HepG2 (cell line): ENCODE measurements at regions not wholly inside any gene's neighbourhood (a gene's known extent, or its start where the extent isn't known, plus 50 kb on each side); places are given as distances from the start of the nearest gene placed in this dataset.

ENCODE experiments used
- ATAC-seq: fragments of 200-7000 bp; cut with Tn5 transposase; 3 replicates; pipeline ENCODE4 v1.9.1; 2020; ENCODE audit warnings: mild to moderate bottlenecking, moderate library complexity
- BruUV-seq: library from RNA; stranded (reverse); fragments of 400-500 nt; replicated peaks from 2 replicates; lab custom pipeline; 2021; lab: Mats Ljungman, UMichigan
- CTCF ChIA-PET: fragments of 300-600 bp; formaldehyde crosslinking; extraction: SDS; loops from one replicate; lab custom pipeline; 2021; ENCODE audit warnings: low total read pairs, inconsistent platforms, low intra/inter-chr PET ratio; lab: Yijun Ruan, JAX
- POLR2A ChIA-PET: fragments of 350-600 bp; sonication (Branson Sonifier 250); formaldehyde crosslinking; loops from one replicate; lab custom pipeline; 2020; ENCODE audit warnings: antibody characterized with exemption, inconsistent platforms; lab: Yijun Ruan, JAX
- DNase-seq: peaks from one replicate; pipeline ENCODE4 v3.0.0-alpha.2; 2015; ENCODE audit warnings: low spot score
- FAIRE-seq: peaks from 3 replicates; lab custom pipeline; 2011; peaks lifted over from hg19 to GRCh38; lab: Jason Lieb, UNC
- H2AFZ ChIP-seq: one replicate; pipeline ENCODE4 v1.6.1; 2011; ENCODE audit warnings: low read length, inconsistent platforms
- H3K27ac ChIP-seq: fragments of 300-600 bp; 3 replicates; pipeline ENCODE4 v1.8.0; 2011; ENCODE audit warnings: mixed run types, mild to moderate bottlenecking, mixed read lengths, low read length, inconsistent platforms; ENCODE audit not compliant: insufficient read depth; ENCODE audit errors: extremely low read length
- H3K27me3 ChIP-seq, 2 experiments: fragments of 200-600 bp in 1 of 2; 2 replicates in 1 of 2; 3 replicates in 1 of 2; pipeline versions ENCODE4 v1.6.0 to v1.8.0; 2011; ENCODE audit warnings: low read length in 2 of 2, mild to moderate bottlenecking in 2 of 2, moderate library complexity in 2 of 2, inconsistent platforms in 1 of 2; ENCODE audit not compliant: insufficient read depth in 2 of 2, control insufficient read depth in 1 of 2
- H3K36me3 ChIP-seq, 2 experiments: fragments of 200-600 bp in 1 of 2; replicated peaks in 1 of 2; 2 replicates in 1 of 2; 3 replicates in 1 of 2; pipeline versions ENCODE4 v1.5.1 to v1.8.0; 2011; ENCODE audit warnings: low read length in 2 of 2, inconsistent platforms in 1 of 2; ENCODE audit not compliant: insufficient read depth in 2 of 2, control insufficient read depth in 1 of 2
- H3K4me1 ChIP-seq: 2 replicates; pipeline ENCODE4 v1.5.1; 2012; ENCODE audit warnings: low read length, inconsistent platforms; ENCODE audit not compliant: insufficient read depth
- H3K4me2 ChIP-seq: 2 replicates; pipeline ENCODE4 v1.6.0; 2011; ENCODE audit warnings: low read depth, low read length, inconsistent platforms
- H3K4me3 ChIP-seq, 3 experiments: fragments of 200-600 bp in 1 of 3; sonication (generic), shearing (Covaris generic) in 1 of 3; replicated peaks in 1 of 3; 2 replicates each; pipeline ENCODE4 v1.5.1; 2011 to 2016; ENCODE audit warnings: low read length in 3 of 3, inconsistent platforms in 2 of 3, low read depth in 2 of 3, mild to moderate bottlenecking in 2 of 3, control low read depth in 1 of 3, mixed read lengths in 1 of 3; ENCODE audit not compliant: insufficient read depth in 1 of 3
- H3K79me2 ChIP-seq: one replicate; pipeline ENCODE4 v1.6.1; 2011; ENCODE audit warnings: low read length, inconsistent platforms; ENCODE audit not compliant: insufficient read depth
- H3K9ac ChIP-seq: 2 replicates; pipeline ENCODE4 v1.6.0; 2011; ENCODE audit warnings: mild to moderate bottlenecking, low read depth, low read length, inconsistent platforms; ENCODE audit not compliant: insufficient read depth
- H3K9me3 ChIP-seq: 2 replicates; pipeline ENCODE4 v1.5.1; 2012; ENCODE audit warnings: mild to moderate bottlenecking, low read length
- H4K20me1 ChIP-seq: 2 replicates; pipeline ENCODE4 v1.6.0; 2011; ENCODE audit warnings: inconsistent platforms, mild to moderate bottlenecking, low read length, moderate library complexity; ENCODE audit not compliant: insufficient read depth
- GMEB1 ChIP-seq: sonication (generic); formaldehyde crosslinking; IDR thresholded peaks from 2 replicates; pipeline ENCODE4 v1.5.1; 2020; ENCODE audit warnings: missing genetic modification reagents, mild to moderate bottlenecking, borderline replicate concordance
- NAIF1 ChIP-seq: sonication (generic); formaldehyde crosslinking; IDR thresholded peaks from 2 replicates; pipeline ENCODE4 v1.5.0; 2020; ENCODE audit warnings: mild to moderate bottlenecking, missing genetic modification reagents, borderline replicate concordance
- REST ChIP-seq, 2 experiments: IDR thresholded peaks; 2 replicates each; pipeline ENCODE4 v1.6.1; 2011 to 2012; ENCODE audit warnings: low read length in 2 of 2, borderline replicate concordance in 1 of 2, low read depth in 1 of 2, mild to moderate bottlenecking in 1 of 2, moderate library complexity in 1 of 2
- SMYD3 ChIP-seq: sonication (generic); formaldehyde crosslinking; IDR thresholded peaks from 2 replicates; pipeline ENCODE4 v1.8.1; 2023; ENCODE audit warnings: mild to moderate bottlenecking, missing genetic modification reagents
- ZSCAN12 ChIP-seq: sonication (generic); formaldehyde crosslinking; IDR thresholded peaks from 2 replicates; pipeline ENCODE4 v1.9.0; 2021; ENCODE audit warnings: mild to moderate bottlenecking, missing genetic modification reagents
- WGBS: methylation state at CpG from one replicate; pipeline ENCODE4 v1.1.6; 2017; ENCODE audit warnings: low lambda C conversion rate; 5-methylcytosine and 5-hydroxymethylcytosine counted together
- in situ Hi-C: cut with HindIII; loops from 2 replicates; pipeline ENCODE4 v1.10.0; 2017; ENCODE audit warnings: low pct_unique_long_range_greater_than_20kb; ENCODE audit not compliant: extremely low pct_ligation_motif_present
- intact Hi-C: fragments of 100-400 bp; cut with micrococcal nuclease; formaldehyde crosslinking; loops from one replicate; pipeline ENCODE4 v1.10.0; 2022; ENCODE audit not compliant: unreplicated experiment
- TF ChIP-seq, protein P1 (sequence below): sonication (generic); formaldehyde crosslinking; IDR thresholded peaks from 2 replicates; pipeline ENCODE4 v1.4.0; 2020; ENCODE audit warnings: mild to moderate bottlenecking, missing genetic modification reagents
- TF ChIP-seq, protein P2 (sequence below): sonication (generic); formaldehyde crosslinking; IDR thresholded peaks from 2 replicates; pipeline ENCODE4 v1.4.0; 2020; ENCODE audit warnings: mild to moderate bottlenecking, missing genetic modification reagents

DNA sequence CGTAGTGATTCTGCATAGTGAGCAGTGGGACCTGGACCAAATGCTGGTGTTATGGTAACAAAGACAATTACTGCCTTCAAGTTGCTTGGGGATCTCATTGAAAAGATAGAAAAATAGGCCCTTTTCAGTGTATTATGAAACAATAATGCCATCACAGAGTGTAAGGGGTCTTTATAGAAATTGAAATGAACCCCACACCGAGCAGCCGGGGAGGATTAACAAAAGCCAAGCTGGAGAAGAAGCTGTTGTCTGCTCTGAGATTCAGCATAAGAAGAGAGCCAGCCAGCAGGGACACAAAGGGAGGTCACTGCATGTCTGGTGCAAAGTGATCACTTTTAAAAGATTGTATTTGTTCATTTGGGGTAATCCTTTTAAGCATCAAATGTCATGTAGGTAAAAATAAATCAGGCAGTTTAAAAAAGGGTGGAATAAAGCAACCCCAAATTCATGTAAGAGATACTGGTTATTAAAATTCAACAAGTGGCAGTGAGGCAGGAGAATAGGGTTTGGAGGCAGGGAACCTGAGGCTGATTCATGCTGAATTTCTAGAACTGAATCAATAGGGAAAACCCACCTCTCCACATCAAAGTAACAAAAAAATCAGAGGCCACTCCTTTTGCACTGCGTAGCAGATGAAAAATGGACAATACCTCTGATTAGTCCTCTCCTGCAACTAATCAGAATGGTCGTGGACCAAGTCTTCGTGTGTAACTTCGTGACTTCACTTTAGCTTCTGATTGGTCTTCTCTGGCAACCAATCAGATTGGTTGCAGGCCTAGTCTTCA lies 1548.3 kb upstream of the SLC10A2 start:
- intact Hi-C loops (loop anchor here (1.0 kb wide), 1 partner anchor 26 kb away; no protein-coding TSS in a partner anchor), in situ Hi-C loops (no loop called here)
- H2AFZ ChIP-seq: no peak overlapping the region
- H3K27me3 ChIP-seq: no peaks in the 10 kb centered on the region
- POLR2A ChIA-PET: no interaction called here
- DNase-seq (no peak), ATAC-seq (no peak), FAIRE-seq (no peak)
- no peaks in the 10 kb centered on the region for H3K4me1 ChIP-seq
- no peaks in the 10 kb centered on the region for H3K79me2 ChIP-seq
- no peaks in the 10 kb centered on the region for H3K36me3 ChIP-seq
- no peak overlapping the region for H3K27ac ChIP-seq
- no peak overlapping the region for H3K4me2 ChIP-seq
- 0% methylated on average over 7 of the region's 7 CpGs for WGBS
- no TSS peak for BruUV-seq
- CTCF ChIA-PET: no interaction called here
- H4K20me1 ChIP-seq: no peaks in the 10 kb centered on the region
- no peak overlapping the region for H3K9ac ChIP-seq
- H3K9me3 ChIP-seq: peaks cover 51% of the 10 kb centered on the region
- no peak overlapping the region for H3K4me3 ChIP-seq
- TF ChIP-seq, protein P1, sequence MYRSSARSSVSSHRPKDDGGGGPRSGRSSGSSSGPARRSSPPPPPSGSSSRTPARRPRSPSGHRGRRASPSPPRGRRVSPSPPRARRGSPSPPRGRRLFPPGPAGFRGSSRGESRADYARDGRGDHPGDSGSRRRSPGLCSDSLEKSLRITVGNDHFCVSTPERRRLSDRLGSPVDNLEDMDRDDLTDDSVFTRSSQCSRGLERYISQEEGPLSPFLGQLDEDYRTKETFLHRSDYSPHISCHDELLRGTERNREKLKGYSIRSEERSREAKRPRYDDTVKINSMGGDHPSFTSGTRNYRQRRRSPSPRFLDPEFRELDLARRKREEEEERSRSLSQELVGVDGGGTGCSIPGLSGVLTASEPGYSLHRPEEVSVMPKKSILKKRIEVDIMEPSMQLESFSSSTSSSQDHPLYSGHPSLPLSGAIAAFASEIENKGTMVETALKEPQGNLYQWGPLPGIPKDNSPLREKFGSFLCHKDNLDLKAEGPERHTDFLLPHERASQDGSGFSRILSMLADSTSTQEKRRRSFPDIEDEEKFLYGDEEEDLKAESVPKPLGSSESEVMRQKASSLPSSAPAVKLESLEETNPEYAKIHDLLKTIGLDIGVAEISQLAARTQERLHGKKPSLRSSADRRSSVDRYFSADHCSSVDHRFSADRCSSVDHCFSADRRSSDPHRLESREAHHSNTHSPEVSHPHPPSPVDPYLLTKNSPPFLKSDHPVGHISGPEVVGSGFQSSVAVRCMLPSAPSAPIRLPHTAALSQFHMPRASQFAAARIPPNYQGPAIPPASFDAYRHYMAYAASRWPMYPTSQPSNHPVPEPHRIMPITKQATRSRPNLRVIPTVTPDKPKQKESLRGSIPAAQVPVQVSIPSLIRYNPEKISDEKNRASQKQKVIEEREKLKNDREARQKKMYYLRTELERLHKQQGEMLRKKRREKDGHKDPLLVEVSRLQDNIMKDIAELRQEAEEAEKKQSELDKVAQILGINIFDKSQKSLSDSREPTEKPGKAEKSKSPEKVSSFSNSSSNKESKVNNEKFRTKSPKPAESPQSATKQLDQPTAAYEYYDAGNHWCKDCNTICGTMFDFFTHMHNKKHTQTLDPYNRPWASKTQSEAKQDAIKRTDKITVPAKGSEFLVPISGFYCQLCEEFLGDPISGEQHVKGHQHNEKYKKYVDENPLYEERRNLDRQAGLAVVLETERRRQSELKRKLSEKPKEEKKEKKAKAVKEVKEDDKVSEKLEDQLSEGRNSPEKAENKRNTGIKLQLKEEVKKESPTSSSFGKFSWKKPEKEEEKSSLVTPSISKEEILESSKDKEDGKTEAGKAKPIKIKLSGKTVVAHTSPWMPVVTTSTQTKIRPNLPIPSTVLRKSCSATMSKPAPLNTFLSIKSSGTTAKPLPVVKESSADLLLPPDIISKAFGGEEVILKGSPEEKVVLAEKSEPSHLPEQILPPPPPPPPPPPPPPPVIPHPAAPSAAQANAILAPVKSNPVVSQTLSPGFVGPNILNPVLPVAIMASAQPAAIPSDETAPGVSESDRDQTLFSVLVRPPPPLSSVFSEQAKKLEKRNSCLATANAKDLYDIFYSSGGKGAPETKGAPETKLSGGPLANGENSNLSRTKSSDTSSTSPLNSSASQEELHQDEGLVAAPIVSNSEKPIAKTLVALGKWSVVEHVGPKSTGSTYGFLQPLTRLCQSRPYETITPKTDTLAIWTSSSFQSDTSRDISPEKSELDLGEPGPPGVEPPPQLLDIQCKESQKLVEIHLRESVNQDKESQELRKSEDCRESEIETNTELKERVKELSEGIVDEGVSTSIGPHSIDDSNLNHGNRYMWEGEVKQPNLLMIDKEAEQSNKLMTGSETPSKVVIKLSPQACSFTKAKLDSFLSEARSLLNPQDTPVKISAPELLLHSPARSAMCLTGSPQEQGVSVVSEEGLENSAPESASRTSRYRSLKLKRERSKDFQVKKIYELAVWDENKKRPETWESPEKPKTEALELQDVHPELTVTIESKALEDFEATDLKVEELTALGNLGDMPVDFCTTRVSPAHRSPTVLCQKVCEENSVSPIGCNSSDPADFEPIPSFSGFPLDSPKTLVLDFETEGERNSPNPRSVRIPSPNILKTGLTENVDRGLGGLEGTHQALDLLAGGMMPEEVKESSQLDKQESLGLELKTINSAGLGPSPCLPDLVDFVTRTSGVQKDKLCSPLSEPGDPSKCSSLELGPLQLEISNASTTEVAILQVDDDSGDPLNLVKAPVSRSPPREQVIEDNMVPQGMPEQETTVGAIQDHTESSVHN (CRISPR knock-in tag): no peak
- TF ChIP-seq GMEB1 (CRISPR knock-in tag): no peak
- TF ChIP-seq NAIF1 (CRISPR knock-in tag): no peak
- no peak for TF ChIP-seq SMYD3
- TF ChIP-seq REST (IDR thresholded peaks at IDR 0.05; ENCODE audit: borderline replicate concordance in 1 of 2, low read depth in 1 of 2, low read length in 2 of 2): no peak
- TF ChIP-seq, protein P2, sequence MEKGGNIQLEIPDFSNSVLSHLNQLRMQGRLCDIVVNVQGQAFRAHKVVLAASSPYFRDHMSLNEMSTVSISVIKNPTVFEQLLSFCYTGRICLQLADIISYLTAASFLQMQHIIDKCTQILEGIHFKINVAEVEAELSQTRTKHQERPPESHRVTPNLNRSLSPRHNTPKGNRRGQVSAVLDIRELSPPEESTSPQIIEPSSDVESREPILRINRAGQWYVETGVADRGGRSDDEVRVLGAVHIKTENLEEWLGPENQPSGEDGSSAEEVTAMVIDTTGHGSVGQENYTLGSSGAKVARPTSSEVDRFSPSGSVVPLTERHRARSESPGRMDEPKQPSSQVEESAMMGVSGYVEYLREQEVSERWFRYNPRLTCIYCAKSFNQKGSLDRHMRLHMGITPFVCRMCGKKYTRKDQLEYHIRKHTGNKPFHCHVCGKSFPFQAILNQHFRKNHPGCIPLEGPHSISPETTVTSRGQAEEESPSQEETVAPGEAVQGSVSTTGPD (CRISPR knock-in tag): no peak
- no peak for TF ChIP-seq ZSCAN12 (CRISPR knock-in tag)
